ENCODE measurements at regions not wholly inside any gene's neighbourhood (a gene's known extent, or its start where the extent isn't known, plus 50 kb on each side); places are given as distances from the start of the nearest gene placed in this dataset.
A peak's percentile ranks its signal among the peaks of the same experiment; 100 is the strongest.
"Not testable (repeated sequence)": the region's sequence is repeated elsewhere in the genome, so short reads cannot be mapped to it uniquely, and the experiment has no call there.

GRCh38 chr5:166624573-166624972 lies 1666.9 kb upstream of the WWC1 start:
- ChIA-PET CTCF (no interaction called here), POLR2A (interaction anchor here (1.0 kb wide), 1 partner anchor 12 kb away, joined by 3 read pairs; no protein-coding TSS in a partner anchor)
- Mint-ChIP-seq H3K27ac (ENCODE audit: low read depth, unreplicated experiment) (no peak overlapping the region), H3K27me3 (ENCODE audit: insufficient read depth, unreplicated experiment) (no peaks in the 10 kb centered on the region), H3K9me3 (ENCODE audit: unreplicated experiment) (peaks cover 6% of the 10 kb centered on the region), H3K4me1 (ENCODE audit: insufficient read depth, unreplicated experiment) (peaks cover 9% of the 10 kb centered on the region), H3K4me3 (ENCODE audit: unreplicated experiment) (no peak overlapping the region), H3K36me3 (ENCODE audit: insufficient read depth, unreplicated experiment) (no peaks in the 10 kb centered on the region)
- BruUV-seq (replicated peaks), result no TSS peak
- DNase-seq (ENCODE audit: unreplicated experiment), result no peak
- TF ChIP-seq CTCF (IDR thresholded peaks at IDR 0.05; ENCODE audit: unreplicated experiment), result no peak
- intact Hi-C loops (cut with micrococcal nuclease), result no loop called here

- Mint-ChIP-seq H3K4me3 (ENCODE audit: unreplicated experiment) (no peak overlapping the region), H3K27ac (ENCODE audit: low read depth, unreplicated experiment) (no peak overlapping the region), H3K27me3 (ENCODE audit: insufficient read depth, unreplicated experiment) (no peaks in the 10 kb centered on the region), H3K4me1 (ENCODE audit: insufficient read depth, unreplicated experiment) (peaks cover 9% of the 10 kb centered on the region), H3K36me3 (ENCODE audit: insufficient read depth, unreplicated experiment) (no peaks in the 10 kb centered on the region), H3K9me3 (ENCODE audit: unreplicated experiment) (peaks cover 6% of the 10 kb centered on the region)
- POLR2A ChIA-PET, result interaction anchor here (1.0 kb wide), 1 partner anchor 13 kb away, joined by 3 read pairs; no protein-coding TSS in a partner anchor
- no peak for DNase-seq (ENCODE audit: unreplicated experiment)
- no peak for TF ChIP-seq CTCF (IDR thresholded peaks at IDR 0.05; ENCODE audit: unreplicated experiment)
- intact Hi-C loops (cut with micrococcal nuclease), result no loop called here
- no TSS peak for BruUV-seq (replicated peaks)
- CTCF ChIA-PET, result no interaction called here
These were observed 1666.1 kb upstream of the WWC1 start for GRCh38 chr5:166625210-166625865.

- no TSS peak for BruUV-seq (replicated peaks)
These were observed 1654.2 kb upstream of the WWC1 start for GRCh38 chr5:166637295-166637694.

GRCh38 chr5:166639151-166639550 lies 1652.3 kb upstream of the WWC1 start:
- Mint-ChIP-seq H3K27me3 (ENCODE audit: insufficient read depth, unreplicated experiment) (no peaks in the 10 kb centered on the region), H3K27ac (ENCODE audit: low read depth, unreplicated experiment) (no peak overlapping the region), H3K9me3 (ENCODE audit: unreplicated experiment) (no peaks in the 10 kb centered on the region), H3K4me3 (ENCODE audit: unreplicated experiment) (no peak overlapping the region), H3K4me1 (ENCODE audit: insufficient read depth, unreplicated experiment) (no peaks in the 10 kb centered on the region), H3K36me3 (ENCODE audit: insufficient read depth, unreplicated experiment) (no peaks in the 10 kb centered on the region)
- POLR2A ChIA-PET, result no interaction called here
- TF ChIP-seq CTCF (IDR thresholded peaks at IDR 0.05; ENCODE audit: unreplicated experiment), result no peak
- DNase-seq (ENCODE audit: unreplicated experiment), result no peak
- intact Hi-C loops (cut with micrococcal nuclease), result no loop called here
- BruUV-seq (replicated peaks), result no TSS peak
- CTCF ChIA-PET, result no interaction called here

More at GRCh38 chr5:166637295-166637694, 1654.2 kb upstream of the WWC1 start:
- Mint-ChIP-seq H3K9me3 (ENCODE audit: unreplicated experiment) (no peaks in the 10 kb centered on the region), H3K27me3 (ENCODE audit: insufficient read depth, unreplicated experiment) (no peaks in the 10 kb centered on the region), H3K4me3 (ENCODE audit: unreplicated experiment) (no peak overlapping the region), H3K36me3 (ENCODE audit: insufficient read depth, unreplicated experiment) (no peaks in the 10 kb centered on the region), H3K27ac (ENCODE audit: low read depth, unreplicated experiment) (no peak overlapping the region), H3K4me1 (ENCODE audit: insufficient read depth, unreplicated experiment) (no peaks in the 10 kb centered on the region)
- ChIA-PET POLR2A (no interaction called here), CTCF (no interaction called here)
- no peak for TF ChIP-seq CTCF (IDR thresholded peaks at IDR 0.05; ENCODE audit: unreplicated experiment)
- intact Hi-C loops (cut with micrococcal nuclease), result no loop called here
- no peak for DNase-seq (ENCODE audit: unreplicated experiment)

GRCh38 chr5:166640136-166640535 lies 1651.3 kb upstream of the WWC1 start:
- H3K4me3 Mint-ChIP-seq (ENCODE audit: unreplicated experiment); BruUV-seq (replicated peaks); H3K9me3 Mint-ChIP-seq (ENCODE audit: unreplicated experiment); intact Hi-C loops (cut with micrococcal nuclease); H3K27ac Mint-ChIP-seq (ENCODE audit: low read depth, unreplicated experiment); H3K27me3 Mint-ChIP-seq (ENCODE audit: insufficient read depth, unreplicated experiment); H3K4me1 Mint-ChIP-seq (ENCODE audit: insufficient read depth, unreplicated experiment); H3K36me3 Mint-ChIP-seq (ENCODE audit: insufficient read depth, unreplicated experiment): not testable (repeated sequence)
- POLR2A ChIA-PET, result interaction anchor here (0.6 to 1.3 kb wide), 2 partner anchors 12 to 1597 kb away, joined by 4 to 6 read pairs; no protein-coding TSS in a partner anchor
- peak; percentile 81 for DNase-seq (ENCODE audit: unreplicated experiment)
- CTCF ChIA-PET, result interaction anchor here (0.6 to 1.1 kb wide), 3 partner anchors 21 to 1010 kb away, joined by 3 to 4 read pairs (median 3); no protein-coding TSS in a partner anchor

All from MCF 10A (cell line).